ENCODE measurements at regions not wholly inside any gene's neighbourhood (a gene's known extent, or its start where the extent isn't known, plus 50 kb on each side); places are given as distances from the start of the nearest gene placed in this dataset.

- Histone ChIP-seq H3K36me3 (ENCODE audit: low read depth, low read length) (no peaks in the 10 kb centered on the region), H3K79me2 (ENCODE audit: low read length) (no peaks in the 10 kb centered on the region), H3K27me3 (ENCODE audit: low read length) (0 out of 2 replicates have a peak, but pooled peaks cover 15% of the 10 kb centered on the region), H3K9ac (ENCODE audit: low read length) (no peak overlapping the region), H3K27ac (ENCODE audit: low read length) (no peak overlapping the region), H3K9me3 (ENCODE audit: low read length) (no peaks in the 10 kb centered on the region), H3K9me2 (replicated peaks; ENCODE audit: low read length) (no peaks in the 10 kb centered on the region), H4K20me1 (ENCODE audit: low read length) (no peaks in the 10 kb centered on the region), H3K4me3 (ENCODE audit: low read length) (no peak overlapping the region), H3F3A (ENCODE audit: low read length, unreplicated experiment) (no peaks in the 10 kb centered on the region), H3K4me2 (ENCODE audit: low read length) (no peak overlapping the region), H2AFZ (ENCODE audit: low read length) (no peak overlapping the region), H3K4me1 (ENCODE audit: insufficient read depth, low read length) (no peaks in the 10 kb centered on the region)
- CTCF ChIA-PET: no interaction called here
- POLR2A ChIA-PET (ENCODE audit: unreplicated experiment): no interaction called here
- no peak for TF ChIP-seq CTCF (conservative IDR thresholded peaks at IDR 0.05; ENCODE audit: low read depth, low read length)
- DNase-seq (no peak), ATAC-seq (no peak)
- no TSS peak for BruUV-seq (replicated peaks)
- intact Hi-C loops (cut with micrococcal nuclease): no loop called here
Measured at GRCh38 chr2:6675791-6676190, 189.9 kb downstream of the CMPK2 start.

DNA sequence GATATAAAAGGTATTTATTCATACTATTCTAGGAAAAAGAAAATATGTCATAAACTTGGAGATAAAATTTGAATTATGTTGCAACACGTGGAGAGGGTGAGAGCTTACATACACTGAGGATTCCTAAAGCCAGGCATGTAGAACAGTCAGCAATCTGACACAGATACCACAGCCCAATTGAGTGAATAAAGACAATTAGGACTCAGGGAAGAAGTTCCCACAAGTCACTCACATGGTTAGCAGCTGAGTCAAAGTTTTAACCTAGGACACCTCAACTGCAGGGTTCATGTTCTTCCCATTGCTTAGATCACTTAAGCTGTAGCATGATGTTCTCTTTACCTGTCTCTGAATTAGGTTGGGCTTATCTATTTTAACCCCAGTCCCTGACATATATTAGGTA is 189.5 kb downstream of the CMPK2 start:
- BruUV-seq (replicated peaks): no TSS peak
- ATAC-seq: no peak

GRCh38 chr2:6676776-6677175 is 188.9 kb downstream of the CMPK2 start:
- intact Hi-C loops (cut with micrococcal nuclease): no loop called here
- no peaks in the 10 kb centered on the region for H3K36me3 ChIP-seq (ENCODE audit: low read depth, low read length)
- no peak for TF ChIP-seq CTCF (conservative IDR thresholded peaks at IDR 0.05; ENCODE audit: low read depth, low read length)
- TF ChIP-seq EZH2 (IDR thresholded peaks at IDR 0.05; ENCODE audit: low read length, unreplicated experiment): no peak
- TF ChIP-seq EZH2phosphoT487 (IDR thresholded peaks at IDR 0.05; ENCODE audit: borderline replicate concordance, low read length): no peak
- no peaks in the 10 kb centered on the region for H3K9me2 ChIP-seq (replicated peaks; ENCODE audit: low read length)
- no peak overlapping the region for H2AFZ ChIP-seq (ENCODE audit: low read length)
- CTCF ChIA-PET: no interaction called here
- H3K9ac ChIP-seq (ENCODE audit: low read length): no peak overlapping the region
- no peak overlapping the region for H3K4me3 ChIP-seq (ENCODE audit: low read length)
- no peak for DNase-seq
- no peaks in the 10 kb centered on the region for H3K79me2 ChIP-seq (ENCODE audit: low read length)
- POLR2A ChIA-PET (ENCODE audit: unreplicated experiment): no interaction called here
- no peaks in the 10 kb centered on the region for H3K9me3 ChIP-seq (ENCODE audit: low read length)
- H3K27ac ChIP-seq (ENCODE audit: low read length): no peak overlapping the region
- no TSS peak for BruUV-seq (replicated peaks)
- no peak for ATAC-seq
- H3K4me1 ChIP-seq (ENCODE audit: insufficient read depth, low read length): no peaks in the 10 kb centered on the region
- no peak overlapping the region for H3K4me2 ChIP-seq (ENCODE audit: low read length)
- H3K27me3 ChIP-seq (ENCODE audit: low read length): 0 out of 2 replicates have a peak, but pooled peaks cover 10% of the 10 kb centered on the region
- H4K20me1 ChIP-seq (ENCODE audit: low read length): no peaks in the 10 kb centered on the region
- H3F3A ChIP-seq (ENCODE audit: low read length, unreplicated experiment): no peaks in the 10 kb centered on the region

More for the DNA sequence above, 189.5 kb downstream of the CMPK2 start:
- ChIA-PET POLR2A (ENCODE audit: unreplicated experiment) (no interaction called here), CTCF (no interaction called here)
- Histone ChIP-seq H4K20me1 (ENCODE audit: low read length) (no peaks in the 10 kb centered on the region), H3K9me2 (replicated peaks; ENCODE audit: low read length) (no peaks in the 10 kb centered on the region), H3K9me3 (ENCODE audit: low read length) (no peaks in the 10 kb centered on the region), H3K9ac (ENCODE audit: low read length) (no peak overlapping the region), H3K4me2 (ENCODE audit: low read length) (no peak overlapping the region), H3K36me3 (ENCODE audit: low read depth, low read length) (no peaks in the 10 kb centered on the region), H3K4me1 (ENCODE audit: insufficient read depth, low read length) (no peaks in the 10 kb centered on the region), H2AFZ (ENCODE audit: low read length) (no peak overlapping the region), H3K79me2 (ENCODE audit: low read length) (no peaks in the 10 kb centered on the region), H3K27me3 (ENCODE audit: low read length) (0 out of 2 replicates have a peak, but pooled peaks cover 15% of the 10 kb centered on the region), H3K4me3 (ENCODE audit: low read length) (no peak overlapping the region), H3K27ac (ENCODE audit: low read length) (no peak overlapping the region), H3F3A (ENCODE audit: low read length, unreplicated experiment) (no peaks in the 10 kb centered on the region)
- intact Hi-C loops (cut with micrococcal nuclease): no loop called here
- no peak for TF ChIP-seq EZH2phosphoT487 (IDR thresholded peaks at IDR 0.05; ENCODE audit: borderline replicate concordance, low read length)
- TF ChIP-seq EZH2 (IDR thresholded peaks at IDR 0.05; ENCODE audit: low read length, unreplicated experiment): no peak
- TF ChIP-seq CTCF (conservative IDR thresholded peaks at IDR 0.05; ENCODE audit: low read depth, low read length): no peak
- DNase-seq: no peak
